IMR-90 (cell line): ENCODE measurements at regions not wholly inside any gene's neighbourhood (a gene's known extent, or its start where the extent isn't known, plus 50 kb on each side); places are given as distances from the start of the nearest gene placed in this dataset.

Source experiments
- ATAC-seq: fragments of 200-7000 bp; cut with Tn5 transposase; 2 replicates; pipeline ENCODE4 v1.9.1; 2020; ENCODE audit warnings: low read depth, mild to moderate bottlenecking, moderate library complexity
- BruUV-seq: library from RNA; stranded (reverse); fragments of 400-500 nt; replicated peaks from 2 replicates; lab custom pipeline; 2021; lab: Mats Ljungman, UMichigan
- CTCF ChIA-PET: fragments of 300-600 bp; formaldehyde crosslinking; extraction: SDS; loops from one replicate; lab custom pipeline; 2021; ENCODE audit warnings: antibody characterized with exemption; lab: Yijun Ruan, JAX
- POLR2A ChIA-PET: fragments of 300-600 bp; sonication (Branson Sonifier 250); formaldehyde crosslinking; loops from one replicate; lab custom pipeline; 2022; ENCODE audit warnings: antibody characterized with exemption; ENCODE audit not compliant: unreplicated experiment; lab: Charles Lee
- DNase-seq: peaks from one replicate; pipeline ENCODE4 v3.0.0; 2013
- H2AFZ ChIP-seq: replicated peaks from 2 replicates; pipeline ENCODE3; 2013; ENCODE audit warnings: low read length, mild to moderate bottlenecking; ENCODE audit not compliant: poor library complexity
- H2AK5ac ChIP-seq: 2 replicates; pipeline ENCODE4 v1.6.1; 2013; ENCODE audit warnings: low read depth, low read length, inconsistent platforms
- H2AK9ac ChIP-seq: replicated peaks from 2 replicates; pipeline ENCODE3; 2013; ENCODE audit warnings: mild to moderate bottlenecking, low read depth, low read length, moderate library complexity; ENCODE audit not compliant: poor library complexity
- H2BK120ac ChIP-seq: 2 replicates; pipeline ENCODE4 v1.6.1; 2013; ENCODE audit warnings: low read depth, low read length, inconsistent platforms
- H2BK15ac ChIP-seq: 3 replicates; pipeline ENCODE4 v1.6.1; 2013; ENCODE audit warnings: low read depth, low read length, inconsistent platforms
- H2BK20ac ChIP-seq: 2 replicates; pipeline ENCODE4 v1.6.1; 2013; ENCODE audit warnings: low read depth, mild to moderate bottlenecking, inconsistent platforms, low read length, moderate library complexity
- H2BK5ac ChIP-seq: 2 replicates; pipeline ENCODE4 v1.6.1; 2013; ENCODE audit warnings: mild to moderate bottlenecking, low read depth, low read length, inconsistent platforms; ENCODE audit not compliant: poor library complexity, severe bottlenecking
- H3K14ac ChIP-seq: replicated peaks from 2 replicates; pipeline ENCODE4 v1.6.1; 2013; ENCODE audit warnings: low read depth, low read length, inconsistent platforms
- H3K18ac ChIP-seq: 2 replicates; pipeline ENCODE4 v1.6.1; 2013; ENCODE audit warnings: low read depth, low read length, control low read depth
- H3K23ac ChIP-seq: 2 replicates; pipeline ENCODE4 v1.6.1; 2013; ENCODE audit warnings: low read depth, low read length, inconsistent platforms
- H3K27ac ChIP-seq: 2 replicates; pipeline ENCODE4 v1.5.1; 2013; ENCODE audit warnings: mild to moderate bottlenecking, control low read depth, low read length; ENCODE audit not compliant: insufficient read depth
- H3K27me3 ChIP-seq: 2 replicates; pipeline ENCODE4 v1.6.1; 2013; ENCODE audit warnings: low read length; ENCODE audit not compliant: control insufficient read depth, insufficient read depth
- H3K36me3 ChIP-seq: 2 replicates; pipeline ENCODE4 v1.6.1; 2013; ENCODE audit warnings: low read length, mixed read lengths; ENCODE audit not compliant: control insufficient read depth, insufficient read depth
- H3K4ac ChIP-seq: 2 replicates; pipeline ENCODE4 v1.6.1; 2013; ENCODE audit warnings: low read depth, low read length, inconsistent platforms
- H3K4me1 ChIP-seq: 2 replicates; pipeline ENCODE4 v1.6.1; 2013; ENCODE audit warnings: low read length, mixed read lengths; ENCODE audit not compliant: control insufficient read depth, insufficient read depth
- H3K4me2 ChIP-seq: 2 replicates; pipeline ENCODE4 v1.6.1; 2013; ENCODE audit warnings: low read depth, mild to moderate bottlenecking, control low read depth, low read length, moderate library complexity
- H3K4me3 ChIP-seq: 2 replicates; pipeline ENCODE4 v1.5.1; 2013; ENCODE audit warnings: low read depth, mild to moderate bottlenecking, control low read depth, low read length, moderate library complexity; ENCODE audit not compliant: insufficient read depth
- H3K56ac ChIP-seq: 2 replicates; pipeline ENCODE4 v1.6.1; 2013; ENCODE audit warnings: low read length, inconsistent platforms; ENCODE audit not compliant: insufficient read depth; ENCODE audit errors: extremely low read depth
- H3K79me1 ChIP-seq, 2 experiments: 2 replicates each; pipeline ENCODE4 v1.6.1; 2013; ENCODE audit warnings: low read length in 2 of 2, inconsistent platforms in 1 of 2, low read depth in 1 of 2
- H3K9ac ChIP-seq: 2 replicates; pipeline ENCODE4 v1.6.1; 2013; ENCODE audit warnings: low read depth, low read length, control low read depth
- H3K9me1 ChIP-seq: 2 replicates; pipeline ENCODE4 v1.6.1; 2013; ENCODE audit warnings: low read length, inconsistent platforms; ENCODE audit not compliant: insufficient read depth
- H3K9me3 ChIP-seq: 2 replicates; pipeline ENCODE4 v1.6.1; 2013; ENCODE audit warnings: low read length; ENCODE audit not compliant: control insufficient read depth, insufficient read depth
- H4K20me1 ChIP-seq: 2 replicates; pipeline ENCODE4 v1.6.1; 2013; ENCODE audit warnings: low read length, inconsistent platforms; ENCODE audit not compliant: insufficient read depth
- H4K5ac ChIP-seq: 2 replicates; pipeline ENCODE4 v1.6.1; 2013; ENCODE audit warnings: mild to moderate bottlenecking, low read depth, low read length, control low read depth
- H4K8ac ChIP-seq, 2 experiments: 2 replicates each; pipeline ENCODE4 v1.6.1; 2013; ENCODE audit warnings: low read depth in 2 of 2, low read length in 2 of 2, control low read depth in 1 of 2, inconsistent platforms in 1 of 2
- H4K91ac ChIP-seq: 2 replicates; pipeline ENCODE4 v1.6.1; 2013; ENCODE audit warnings: low read depth, low read length, inconsistent platforms; ENCODE audit not compliant: insufficient read depth
- MAFK ChIP-seq: IDR thresholded peaks from 2 replicates; pipeline ENCODE4 v1.6.1; 2012; ENCODE audit warnings: low read depth, low read length, improper control_type of control experiment
- NFE2L2 ChIP-seq: fragments of 150-350 bp; IDR thresholded peaks from 2 replicates; pipeline ENCODE4 v1.6.1; 2016; ENCODE audit warnings: low read depth, mild to moderate bottlenecking, low read length
- WGBS, 2 experiments: methylation state at CpG; one replicate each; pipeline versions ENCODE4 v1.1.5 to v1.1.7; 2013; ENCODE audit warnings: missing lambda C conversion rate in 2 of 2; ENCODE audit not compliant: insufficient read length in 1 of 2; ENCODE audit errors: extremely low coverage in 2 of 2; 5-methylcytosine and 5-hydroxymethylcytosine counted together
- dilution Hi-C: fragments of 300-500 bp; cut with HindIII; formaldehyde crosslinking; loops from one replicate; pipeline ENCODE4 v1.14.3; 2018; ENCODE audit warnings: low sequenced_read_pairs; ENCODE audit not compliant: unreplicated experiment
- in situ Hi-C: fragments of 300-500 bp; cut with MboI; formaldehyde crosslinking; loops from 3 replicates; pipeline ENCODE4 v1.14.3; 2019; ENCODE audit warnings: low sequenced_read_pairs, inconsistent platforms, mixed read lengths
- intact Hi-C: fragments of 100-400 bp; cut with micrococcal nuclease; formaldehyde crosslinking; loops from 2 replicates; pipeline ENCODE4 v1.10.0; 2022
- TF ChIP-seq, protein P1 (sequence below): fragments of 150-350 bp; IDR thresholded peaks from 2 replicates; pipeline ENCODE4 v1.6.1; 2017; ENCODE audit warnings: mild to moderate bottlenecking, antibody characterized with exemption, low read length, low read depth

DNA sequence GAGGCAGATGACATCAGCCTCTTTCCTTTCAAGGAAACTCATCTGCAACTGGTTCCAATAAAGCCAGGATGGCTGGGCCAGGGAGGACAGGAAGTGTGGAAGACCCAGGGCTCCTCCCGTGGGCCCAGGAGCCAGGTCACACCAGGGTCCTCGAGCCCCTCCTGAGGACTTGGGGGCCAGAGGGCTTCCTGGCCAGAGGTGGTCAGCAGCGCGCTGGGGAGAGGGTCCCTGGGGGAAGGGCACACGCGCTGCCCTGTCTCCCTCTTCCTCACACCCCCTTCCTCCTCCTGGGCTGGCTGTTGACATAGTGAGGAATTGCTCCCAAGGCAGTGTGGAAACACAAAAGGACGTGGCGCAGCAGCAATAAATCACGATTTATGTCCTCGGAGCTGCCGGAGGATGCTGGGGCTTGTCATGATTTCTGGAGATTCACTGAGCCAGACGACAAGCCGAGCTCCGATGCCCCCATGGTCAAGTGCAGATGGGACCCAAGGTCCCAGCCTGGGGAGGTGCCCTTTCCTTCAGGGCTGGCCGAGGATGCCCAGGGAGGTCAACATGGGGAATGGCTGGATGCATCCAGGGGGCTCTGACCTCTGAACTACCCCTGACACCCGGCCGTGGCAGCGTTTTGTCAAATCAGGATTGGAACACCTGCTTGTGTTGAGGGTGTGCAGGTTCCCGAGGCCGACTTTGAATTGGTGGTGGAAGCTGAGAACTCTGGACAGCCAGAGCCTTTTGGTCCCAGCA is 152.6 kb downstream of the IRF8 start:
- Histone ChIP-seq H4K5ac (no peak overlapping the region), H3K23ac (no peak overlapping the region), H3K27me3 (peaks cover 69% of the 10 kb centered on the region), H3K4ac (no peak overlapping the region), H3K4me3 (no peak overlapping the region), H3K9ac (no peak overlapping the region), H2BK120ac (no peak overlapping the region), H2AK5ac (no peak overlapping the region), H4K8ac (no peak overlapping the region), H2BK5ac (no peak overlapping the region), H3K36me3 (no peaks in the 10 kb centered on the region), H2AK9ac (no peak overlapping the region), H3K4me2 (no peak overlapping the region), H3K4me1 (no peaks in the 10 kb centered on the region), H3K18ac (no peak overlapping the region), H2BK20ac (no peak overlapping the region), H2BK15ac (no peak overlapping the region), H3K79me1 (no peaks in the 10 kb centered on the region), H3K9me1 (peaks cover 4% of the 10 kb centered on the region; the same call in 1 of the 2 replicates), H3K27ac (no peak overlapping the region), H3K9me3 (no peaks in the 10 kb centered on the region), H3K14ac (no peak overlapping the region), H3K56ac (no peak overlapping the region), H4K20me1 (no peaks in the 10 kb centered on the region), H4K91ac (no peak overlapping the region), H2AFZ (no peak overlapping the region)
- intact Hi-C loops, result no loop called here
- ATAC-seq (no peak; the same call in 1 of the 2 replicates), DNase-seq (no peak)
- WGBS, 2 experiments, result 56% methylated on average over 8 of the region's 20 CpGs; no CpG with 5 or more reads in 1 of the 2 experiments
- ChIA-PET CTCF (no interaction called here), POLR2A (no interaction called here)
- dilution Hi-C loops, result no loop called here
- TF ChIP-seq NFE2L2, result no peak
- TF ChIP-seq, protein P1, sequence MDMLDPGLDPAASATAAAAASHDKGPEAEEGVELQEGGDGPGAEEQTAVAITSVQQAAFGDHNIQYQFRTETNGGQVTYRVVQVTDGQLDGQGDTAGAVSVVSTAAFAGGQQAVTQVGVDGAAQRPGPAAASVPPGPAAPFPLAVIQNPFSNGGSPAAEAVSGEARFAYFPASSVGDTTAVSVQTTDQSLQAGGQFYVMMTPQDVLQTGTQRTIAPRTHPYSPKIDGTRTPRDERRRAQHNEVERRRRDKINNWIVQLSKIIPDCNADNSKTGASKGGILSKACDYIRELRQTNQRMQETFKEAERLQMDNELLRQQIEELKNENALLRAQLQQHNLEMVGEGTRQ, result no peak
- no peak for TF ChIP-seq MAFK
- no TSS peak for BruUV-seq
- in situ Hi-C loops, result no loop called here
